Gastroesophageal sphincter (tissue), 3 donors: ENCODE measurements at regions not wholly inside any gene's neighbourhood (a gene's known extent, or its start where the extent isn't known, plus 50 kb on each side); places are given as distances from the start of the nearest gene placed in this dataset.

ENCODE experiments used
- CTCF ChIP-seq, 4 experiments: fragments of 200-600 bp in 2 of 4; fragments of 450-650 bp in 2 of 4; sonication (generic) in 1 of 4; IDR thresholded peaks; one replicate each; pipeline ENCODE4 v1.5.1; 2017 to 2019; ENCODE audit warnings: antibody characterized with exemption in 4 of 4, mild to moderate bottlenecking in 2 of 4, moderate library complexity in 2 of 4
- EP300 ChIP-seq: sonication (generic); formaldehyde crosslinking; IDR thresholded peaks from one replicate; pipeline ENCODE4 v1.6.1; 2017; ENCODE audit warnings: antibody characterized with exemption, mild to moderate bottlenecking
- POLR2A ChIP-seq, 2 donors: fragments of 450-650 bp; IDR thresholded peaks; one replicate each; pipeline ENCODE4 v1.6.1; 2017; ENCODE audit warnings: antibody characterized with exemption in 2 of 2, mild to moderate bottlenecking in 2 of 2, moderate library complexity in 1 of 2

- no peak for TF ChIP-seq POLR2A (IDR thresholded peaks at IDR 0.05)
- no peak for TF ChIP-seq CTCF (IDR thresholded peaks at IDR 0.05)
- no peak for TF ChIP-seq EP300
Measured at GRCh38 chr6:103995571-103995970, 864.1 kb downstream of the HACE1 start.
